AG04450 (cell line): ENCODE measurements at regions not wholly inside any gene's neighbourhood (a gene's known extent, or its start where the extent isn't known, plus 50 kb on each side); places are given as distances from the start of the nearest gene placed in this dataset.

Source experiments
- CTCF ChIA-PET: fragments of 300-600, 350-600 bp; formaldehyde crosslinking; extraction: SDS; loops from one replicate; lab custom pipeline; 2022; ENCODE audit warnings: antibody characterized with exemption, inconsistent platforms; lab: Charles Lee
- POLR2A ChIA-PET: fragments of 350-600 bp; formaldehyde crosslinking; extraction: SDS; loops from one replicate; lab custom pipeline; 2021; ENCODE audit warnings: antibody characterized with exemption, inconsistent platforms; lab: Yijun Ruan, JAX
- DNase-seq: peaks from one replicate; pipeline ENCODE4 v3.0.0-alpha.2; 2011; ENCODE audit warnings: low read depth, low spot score
- H3K27ac ChIP-seq: one replicate; pipeline ENCODE4 v1.5.1; 2012; ENCODE audit warnings: low read depth, low read length, control low read depth
- H3K27me3 ChIP-seq: one replicate; pipeline ENCODE4 v1.6.0; 2012; ENCODE audit warnings: low read length; ENCODE audit not compliant: control insufficient read depth, insufficient read depth
- H3K4me3 ChIP-seq: 2 replicates; pipeline ENCODE4 v1.5.1; 2011; ENCODE audit warnings: mild to moderate bottlenecking, low read depth, low read length, control low read depth
- H3K9me3 ChIP-seq: 2 replicates; pipeline ENCODE4 v1.5.1; 2012; ENCODE audit warnings: low read length; ENCODE audit not compliant: control insufficient read depth, insufficient read depth
- CTCF ChIP-seq: IDR thresholded peaks from 2 replicates; pipeline ENCODE4 v1.5.1; 2011; ENCODE audit warnings: low read depth, low read length, control low read depth, inconsistent platforms

GRCh38 chr12:24364921-24365320 lies 415.5 kb upstream of the SOX5 start:
- H3K4me3 ChIP-seq, result no peak overlapping the region
- ChIA-PET POLR2A (no interaction called here), CTCF (no interaction called here)
- H3K27me3 ChIP-seq, result no peaks in the 10 kb centered on the region
- TF ChIP-seq CTCF, result no peak
- H3K27ac ChIP-seq, result no peak overlapping the region
- no peak for DNase-seq
- no peaks in the 10 kb centered on the region for H3K9me3 ChIP-seq

GRCh38 chr12:24363177-24363754 lies 413.8 kb upstream of the SOX5 start:
- no peak for DNase-seq
- H3K27me3 ChIP-seq, result no peaks in the 10 kb centered on the region
- no peak overlapping the region for H3K27ac ChIP-seq
- no peak for TF ChIP-seq CTCF
- H3K9me3 ChIP-seq, result no peaks in the 10 kb centered on the region
- CTCF ChIA-PET, result no interaction called here
- POLR2A ChIA-PET, result no interaction called here
- H3K4me3 ChIP-seq, result no peak overlapping the region

DNA sequence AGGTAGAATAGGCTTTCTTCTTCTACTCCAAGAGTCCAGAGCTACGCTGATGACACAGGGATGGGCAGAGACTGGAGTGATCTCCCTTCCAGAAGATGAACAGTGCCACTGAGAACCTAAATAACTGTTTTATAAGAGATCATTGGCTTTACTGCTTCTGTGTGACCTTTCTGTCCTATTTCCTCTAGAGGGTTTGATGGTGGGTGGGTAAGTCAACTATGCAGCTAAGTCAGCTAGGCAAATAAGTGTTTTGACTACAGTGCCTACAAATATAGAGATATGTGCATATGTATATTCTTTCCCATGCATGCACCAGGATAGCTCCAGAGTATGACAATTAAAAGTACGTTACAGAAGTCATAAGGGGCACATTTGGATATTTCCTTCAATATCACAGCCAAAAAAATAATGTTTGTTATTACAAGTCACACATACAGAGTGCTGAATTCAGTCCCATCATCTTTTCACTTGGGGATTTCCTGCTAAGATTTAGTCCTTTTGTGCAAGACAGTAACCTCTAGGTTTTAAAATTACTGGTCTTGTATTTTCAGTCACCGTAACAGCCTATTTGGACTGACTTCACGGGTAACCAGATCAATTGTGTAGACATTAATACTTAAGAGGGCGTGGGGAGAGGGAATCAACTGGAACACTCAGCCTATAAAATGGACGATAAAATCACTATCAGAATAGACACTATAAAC lies 412.6 kb upstream of the SOX5 start:
- H3K4me3 ChIP-seq, result no peak overlapping the region
- ChIA-PET CTCF (interaction anchor here (0.6 kb wide), 2 partner anchors 201 to 241 kb away, joined by 3 read pairs; no protein-coding TSS in a partner anchor), POLR2A (interaction anchor here (2.6 kb wide), 1 partner anchor 17 kb away, joined by 12 read pairs; no protein-coding TSS in a partner anchor)

DNA sequence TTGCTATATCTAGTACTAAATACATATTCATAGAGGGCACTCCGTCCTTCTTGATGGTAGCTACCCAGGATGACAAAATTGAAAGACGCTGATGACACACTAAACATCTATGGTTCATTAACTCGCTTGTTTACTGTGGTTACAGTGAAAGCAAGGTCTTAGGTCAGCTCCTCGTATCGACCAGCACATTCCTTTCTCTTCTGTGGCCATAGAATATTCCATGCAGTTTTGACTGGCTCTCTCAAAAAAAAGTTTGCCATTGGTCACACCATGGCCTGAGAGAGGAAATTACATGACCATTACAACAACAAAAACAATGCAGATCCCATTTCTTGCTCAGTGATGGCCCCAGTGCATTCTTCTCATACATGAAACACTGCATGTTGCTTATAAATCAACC lies 411.4 kb upstream of the SOX5 start:
- DNase-seq, result no peak
- ChIA-PET POLR2A (interaction anchor here (2.6 kb wide), 1 partner anchor 18 kb away, joined by 12 read pairs; no protein-coding TSS in a partner anchor), CTCF (interaction anchor here (0.9 to 2.2 kb wide), 4 partner anchors 236 to 418 kb away, joined by 3 to 10 read pairs (median 8); no protein-coding TSS in a partner anchor)
- Histone ChIP-seq H3K27me3 (no peaks in the 10 kb centered on the region), H3K4me3 (no peak overlapping the region), H3K27ac (no peak overlapping the region), H3K9me3 (no peaks in the 10 kb centered on the region)
- no peak for TF ChIP-seq CTCF

More for the DNA sequence above, 412.6 kb upstream of the SOX5 start:
- Histone ChIP-seq H3K27me3 (no peaks in the 10 kb centered on the region), H3K27ac (no peak overlapping the region), H3K9me3 (no peaks in the 10 kb centered on the region)
- no peak for DNase-seq
- no peak for TF ChIP-seq CTCF

GRCh38 chr12:24360461-24360860 lies 411.0 kb upstream of the SOX5 start:
- H3K4me3 ChIP-seq, result no peak overlapping the region
- POLR2A ChIA-PET, result interaction anchor here (2.6 kb wide), 1 partner anchor 18 kb away, joined by 12 read pairs; no protein-coding TSS in a partner anchor
- no peak for TF ChIP-seq CTCF
- no peak overlapping the region for H3K27ac ChIP-seq
- no peaks in the 10 kb centered on the region for H3K9me3 ChIP-seq
- DNase-seq, result no peak
- H3K27me3 ChIP-seq, result no peaks in the 10 kb centered on the region
- CTCF ChIA-PET, result interaction anchor here (0.6 to 2.2 kb wide), 6 partner anchors 83 to 418 kb away, joined by 3 to 10 read pairs (median 6); no protein-coding TSS in a partner anchor
